A549 (cell line): ENCODE measurements at regions not wholly inside any gene's neighbourhood (a gene's known extent, or its start where the extent isn't known, plus 50 kb on each side); places are given as distances from the start of the nearest gene placed in this dataset.

Source experiments
- CEBPB ChIP-seq, 2 experiments: fragments of >200 bp in 1 of 2; sonication (Bioruptor Twin) in 1 of 2; formaldehyde crosslinking in 1 of 2; IDR thresholded peaks; 2 replicates each; pipeline ENCODE4 v1.6.1; 2012 to 2016
- FOSL2 ChIP-seq, 2 experiments: fragments of 450-650 bp in 1 of 2; fragments of >200 bp in 1 of 2; sonication (Bioruptor Twin) in 1 of 2; formaldehyde crosslinking; IDR thresholded peaks; 2 replicates each; pipeline versions ENCODE4 v1.5.0 to v1.6.1; 2016 to 2020; ENCODE audit warnings: mild to moderate bottlenecking in 1 of 2, moderate library complexity in 1 of 2
- JUNB ChIP-seq: fragments of >200 bp; sonication (Bioruptor Twin); formaldehyde crosslinking; IDR thresholded peaks from 2 replicates; pipeline ENCODE4 v1.6.1; 2016
- POLR2A ChIP-seq: IDR thresholded peaks from 2 replicates; pipeline ENCODE4 v1.6.1; 2012; ENCODE audit warnings: mild to moderate bottlenecking, low read length
- SMC3 ChIP-seq: fragments of >200 bp; sonication (Bioruptor Twin); formaldehyde crosslinking; IDR thresholded peaks from 3 replicates; pipeline ENCODE4 v1.6.1; 2018; ENCODE audit warnings: inconsistent platforms
- ZFP36 ChIP-seq: fragments of 450-650 bp; IDR thresholded peaks from 2 replicates; pipeline ENCODE4 v1.6.1; 2014; ENCODE audit warnings: borderline replicate concordance; ENCODE audit not compliant: partially characterized antibody
- TF ChIP-seq, protein P1 (sequence below): fragments of >200 bp; sonication (Bioruptor Twin); formaldehyde crosslinking; IDR thresholded peaks from 3 replicates; pipeline ENCODE4 v1.5.1; 2016
- TF ChIP-seq, protein P2 (sequence below): IDR thresholded peaks from 2 replicates; pipeline ENCODE4 v1.6.1; 2012
- TF ChIP-seq, protein P3 (sequence below): fragments of 200-600 bp; sonication (generic); IDR thresholded peaks from 2 replicates; pipeline ENCODE4 v1.6.1; 2016; ENCODE audit warnings: antibody characterized with exemption, mild to moderate bottlenecking, moderate library complexity

DNA sequence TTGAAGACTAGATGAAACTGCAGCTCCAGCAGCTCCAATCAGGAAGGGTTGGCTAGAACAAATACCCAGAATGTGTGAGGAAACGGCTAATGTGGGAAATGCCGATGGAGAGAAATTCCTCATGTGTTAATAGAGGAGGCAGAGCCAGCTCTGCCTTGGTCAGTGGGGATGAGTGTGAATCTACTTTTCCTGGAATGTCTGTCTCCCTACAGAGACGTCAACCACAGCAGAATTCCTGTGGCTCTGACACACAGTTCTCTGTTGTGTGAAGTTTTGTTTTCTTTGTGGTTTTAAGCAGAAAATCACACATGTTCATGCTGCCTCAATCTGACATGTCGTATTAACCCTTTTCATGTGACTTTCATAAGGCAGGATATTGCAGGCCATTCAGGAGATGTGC lies 476.6 kb upstream of the WWC1 start:
- TF ChIP-seq, protein P1, sequence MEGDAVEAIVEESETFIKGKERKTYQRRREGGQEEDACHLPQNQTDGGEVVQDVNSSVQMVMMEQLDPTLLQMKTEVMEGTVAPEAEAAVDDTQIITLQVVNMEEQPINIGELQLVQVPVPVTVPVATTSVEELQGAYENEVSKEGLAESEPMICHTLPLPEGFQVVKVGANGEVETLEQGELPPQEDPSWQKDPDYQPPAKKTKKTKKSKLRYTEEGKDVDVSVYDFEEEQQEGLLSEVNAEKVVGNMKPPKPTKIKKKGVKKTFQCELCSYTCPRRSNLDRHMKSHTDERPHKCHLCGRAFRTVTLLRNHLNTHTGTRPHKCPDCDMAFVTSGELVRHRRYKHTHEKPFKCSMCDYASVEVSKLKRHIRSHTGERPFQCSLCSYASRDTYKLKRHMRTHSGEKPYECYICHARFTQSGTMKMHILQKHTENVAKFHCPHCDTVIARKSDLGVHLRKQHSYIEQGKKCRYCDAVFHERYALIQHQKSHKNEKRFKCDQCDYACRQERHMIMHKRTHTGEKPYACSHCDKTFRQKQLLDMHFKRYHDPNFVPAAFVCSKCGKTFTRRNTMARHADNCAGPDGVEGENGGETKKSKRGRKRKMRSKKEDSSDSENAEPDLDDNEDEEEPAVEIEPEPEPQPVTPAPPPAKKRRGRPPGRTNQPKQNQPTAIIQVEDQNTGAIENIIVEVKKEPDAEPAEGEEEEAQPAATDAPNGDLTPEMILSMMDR: no peak
- TF ChIP-seq SMC3: no peak
- TF ChIP-seq, protein P2, sequence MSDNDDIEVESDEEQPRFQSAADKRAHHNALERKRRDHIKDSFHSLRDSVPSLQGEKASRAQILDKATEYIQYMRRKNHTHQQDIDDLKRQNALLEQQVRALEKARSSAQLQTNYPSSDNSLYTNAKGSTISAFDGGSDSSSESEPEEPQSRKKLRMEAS: no peak
- TF ChIP-seq CEBPB (IDR thresholded peaks at IDR 0.05): no peak
- TF ChIP-seq, protein P3, sequence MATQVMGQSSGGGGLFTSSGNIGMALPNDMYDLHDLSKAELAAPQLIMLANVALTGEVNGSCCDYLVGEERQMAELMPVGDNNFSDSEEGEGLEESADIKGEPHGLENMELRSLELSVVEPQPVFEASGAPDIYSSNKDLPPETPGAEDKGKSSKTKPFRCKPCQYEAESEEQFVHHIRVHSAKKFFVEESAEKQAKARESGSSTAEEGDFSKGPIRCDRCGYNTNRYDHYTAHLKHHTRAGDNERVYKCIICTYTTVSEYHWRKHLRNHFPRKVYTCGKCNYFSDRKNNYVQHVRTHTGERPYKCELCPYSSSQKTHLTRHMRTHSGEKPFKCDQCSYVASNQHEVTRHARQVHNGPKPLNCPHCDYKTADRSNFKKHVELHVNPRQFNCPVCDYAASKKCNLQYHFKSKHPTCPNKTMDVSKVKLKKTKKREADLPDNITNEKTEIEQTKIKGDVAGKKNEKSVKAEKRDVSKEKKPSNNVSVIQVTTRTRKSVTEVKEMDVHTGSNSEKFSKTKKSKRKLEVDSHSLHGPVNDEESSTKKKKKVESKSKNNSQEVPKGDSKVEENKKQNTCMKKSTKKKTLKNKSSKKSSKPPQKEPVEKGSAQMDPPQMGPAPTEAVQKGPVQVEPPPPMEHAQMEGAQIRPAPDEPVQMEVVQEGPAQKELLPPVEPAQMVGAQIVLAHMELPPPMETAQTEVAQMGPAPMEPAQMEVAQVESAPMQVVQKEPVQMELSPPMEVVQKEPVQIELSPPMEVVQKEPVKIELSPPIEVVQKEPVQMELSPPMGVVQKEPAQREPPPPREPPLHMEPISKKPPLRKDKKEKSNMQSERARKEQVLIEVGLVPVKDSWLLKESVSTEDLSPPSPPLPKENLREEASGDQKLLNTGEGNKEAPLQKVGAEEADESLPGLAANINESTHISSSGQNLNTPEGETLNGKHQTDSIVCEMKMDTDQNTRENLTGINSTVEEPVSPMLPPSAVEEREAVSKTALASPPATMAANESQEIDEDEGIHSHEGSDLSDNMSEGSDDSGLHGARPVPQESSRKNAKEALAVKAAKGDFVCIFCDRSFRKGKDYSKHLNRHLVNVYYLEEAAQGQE: no peak
- TF ChIP-seq ZFP36: no peak
- TF ChIP-seq JUNB: no peak
- TF ChIP-seq POLR2A: no peak
- TF ChIP-seq FOSL2 (IDR thresholded peaks at IDR 0.05): no peak
- TF ChIP-seq FOSL2 (CRISPR knock-in tag; IDR thresholded peaks at IDR 0.05): no peak
